Stimulated activated naive CD8-positive, alpha-beta T cell treated with anti-CD3 and anti-CD28 coated beads, Interleukin-15, Interleukin-2, amounts not matched to agents 100 ng/mL and 50 ng/mL, for 24 hours (primary cell): ENCODE measurements at regions not wholly inside any gene's neighbourhood (a gene's known extent, or its start where the extent isn't known, plus 50 kb on each side); places are given as distances from the start of the nearest gene placed in this dataset.
"Not testable (repeated sequence)": the region's sequence is repeated elsewhere in the genome, so short reads cannot be mapped to it uniquely, and the experiment has no call there.

Experiments
- H3K27ac Mint-ChIP-seq: one replicate; pipeline ENCODE4 v1.8.0; 2021; ENCODE audit warnings: mild to moderate bottlenecking, mixed read lengths
- H3K27me3 Mint-ChIP-seq: one replicate; pipeline ENCODE4 v1.8.0; 2021; ENCODE audit warnings: mixed read lengths
- H3K36me3 Mint-ChIP-seq: one replicate; pipeline ENCODE4 v1.8.0; 2021; ENCODE audit warnings: low read depth, mixed read lengths
- H3K4me1 Mint-ChIP-seq: one replicate; pipeline ENCODE4 v1.8.0; 2021; ENCODE audit warnings: low read depth, mixed read lengths
- H3K4me3 Mint-ChIP-seq: one replicate; pipeline ENCODE4 v1.8.0; 2021; ENCODE audit warnings: mild to moderate bottlenecking, mixed read lengths
- H3K9me3 Mint-ChIP-seq: one replicate; pipeline ENCODE4 v1.8.0; 2021; ENCODE audit warnings: mixed read lengths

DNA sequence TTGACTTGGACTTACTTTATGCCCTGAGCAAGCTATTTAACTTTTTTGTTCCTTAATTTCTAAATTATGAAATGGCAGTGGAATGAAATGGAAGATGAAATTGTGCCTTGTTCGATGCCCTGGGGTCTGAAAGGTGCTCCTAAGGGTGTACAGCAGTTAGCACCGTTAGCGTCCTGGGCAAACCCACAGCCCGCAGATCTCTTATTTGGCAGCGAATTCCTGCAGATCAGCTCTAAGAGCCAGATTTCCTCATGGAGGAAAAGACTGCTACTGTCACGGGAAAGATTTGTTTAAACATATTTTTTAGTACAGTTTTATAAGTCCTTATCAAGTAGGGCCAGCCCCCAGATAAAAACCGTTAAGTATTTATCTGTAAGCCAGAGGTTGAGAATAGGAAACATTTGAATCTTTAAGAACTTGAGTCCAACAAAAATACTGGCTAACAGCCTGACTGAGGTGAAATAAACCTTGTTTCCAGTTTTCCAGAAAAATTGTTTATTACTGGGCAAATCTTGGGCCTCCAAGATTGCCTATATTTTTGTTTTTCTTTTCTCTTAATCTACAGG is 216.5 kb upstream of the DMRT1 start:
- Mint-ChIP-seq H3K27me3 (peaks cover 3% of the 10 kb centered on the region), H3K27ac (no peak overlapping the region), H3K9me3 (no peaks in the 10 kb centered on the region), H3K36me3 (no peaks in the 10 kb centered on the region), H3K4me1 (peaks cover 9% of the 10 kb centered on the region), H3K4me3 (no peak overlapping the region)

DNA sequence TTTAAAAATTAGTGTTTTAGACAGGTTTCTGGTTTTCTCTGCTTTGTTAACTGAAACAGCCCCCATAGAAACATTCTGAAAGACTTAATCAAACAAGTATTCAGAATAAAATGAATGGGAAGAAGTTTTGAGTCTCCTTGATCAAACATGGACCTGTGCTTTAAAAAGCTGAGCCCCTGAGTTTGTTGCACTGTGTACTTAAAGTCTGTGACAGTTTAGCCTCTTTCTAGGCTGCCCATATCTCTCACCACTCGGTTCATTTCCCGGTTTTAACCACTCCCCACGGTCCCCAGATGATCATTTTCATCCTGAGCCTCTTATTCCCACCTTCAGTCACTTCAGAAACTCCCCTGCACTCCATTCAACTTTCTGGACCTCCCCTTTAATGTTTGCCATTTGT is 215.9 kb upstream of the DMRT1 start:
- H3K4me3 Mint-ChIP-seq, result no peak overlapping the region

DNA sequence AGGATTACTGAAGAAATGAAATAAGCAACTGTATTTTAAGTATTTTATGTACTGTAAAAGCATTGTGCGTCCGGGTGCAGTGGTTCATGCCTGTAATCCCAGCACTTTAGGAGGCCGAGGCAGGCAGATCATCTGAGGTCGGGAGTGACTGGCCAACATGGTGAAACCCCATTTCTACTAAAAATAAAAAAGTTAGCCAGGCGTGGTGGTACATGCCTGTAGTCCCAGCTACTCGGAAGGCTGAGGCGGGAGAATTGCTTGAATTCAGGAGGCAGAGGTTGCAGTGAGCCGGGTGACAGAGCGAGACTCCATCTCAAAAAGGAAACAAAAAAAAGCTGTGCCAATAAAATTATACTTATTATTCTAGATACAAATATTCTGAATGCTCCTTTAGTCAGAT is 215.4 kb upstream of the DMRT1 start:
- not testable (repeated sequence) for H3K4me1 Mint-ChIP-seq, H3K27ac Mint-ChIP-seq, H3K36me3 Mint-ChIP-seq, H3K27me3 Mint-ChIP-seq, H3K4me3 Mint-ChIP-seq, H3K9me3 Mint-ChIP-seq

More for the DNA sequence above, 215.9 kb upstream of the DMRT1 start:
- Mint-ChIP-seq H3K9me3 (no peaks in the 10 kb centered on the region), H3K27me3 (peaks cover 3% of the 10 kb centered on the region), H3K4me1 (peaks cover 9% of the 10 kb centered on the region), H3K36me3 (no peaks in the 10 kb centered on the region), H3K27ac (no peak overlapping the region)

DNA sequence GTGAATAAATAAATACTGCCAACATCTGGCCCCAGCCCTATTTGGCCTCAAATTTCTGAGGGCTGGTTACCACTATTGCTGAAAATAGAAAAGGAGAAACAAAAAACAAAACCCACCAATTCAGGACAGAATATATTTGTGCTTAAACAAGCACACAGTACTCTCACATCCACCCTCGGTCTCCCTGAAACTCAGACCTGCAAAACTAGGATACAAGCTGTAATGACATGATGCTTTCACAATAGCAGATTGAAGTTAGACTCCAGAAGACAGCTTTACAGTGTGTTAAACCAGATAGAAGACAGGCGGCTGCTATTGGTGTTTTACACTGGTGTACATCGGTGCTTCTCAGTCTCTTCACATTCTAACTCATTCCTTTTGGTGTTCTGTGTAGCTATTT is 214.9 kb upstream of the DMRT1 start:
- H3K27me3 Mint-ChIP-seq, result peaks cover 3% of the 10 kb centered on the region
- peaks cover 14% of the 10 kb centered on the region for H3K4me1 Mint-ChIP-seq
- H3K9me3 Mint-ChIP-seq, result no peaks in the 10 kb centered on the region
- H3K4me3 Mint-ChIP-seq, result no peak overlapping the region
- no peaks in the 10 kb centered on the region for H3K36me3 Mint-ChIP-seq
- H3K27ac Mint-ChIP-seq, result no peak overlapping the region

DNA sequence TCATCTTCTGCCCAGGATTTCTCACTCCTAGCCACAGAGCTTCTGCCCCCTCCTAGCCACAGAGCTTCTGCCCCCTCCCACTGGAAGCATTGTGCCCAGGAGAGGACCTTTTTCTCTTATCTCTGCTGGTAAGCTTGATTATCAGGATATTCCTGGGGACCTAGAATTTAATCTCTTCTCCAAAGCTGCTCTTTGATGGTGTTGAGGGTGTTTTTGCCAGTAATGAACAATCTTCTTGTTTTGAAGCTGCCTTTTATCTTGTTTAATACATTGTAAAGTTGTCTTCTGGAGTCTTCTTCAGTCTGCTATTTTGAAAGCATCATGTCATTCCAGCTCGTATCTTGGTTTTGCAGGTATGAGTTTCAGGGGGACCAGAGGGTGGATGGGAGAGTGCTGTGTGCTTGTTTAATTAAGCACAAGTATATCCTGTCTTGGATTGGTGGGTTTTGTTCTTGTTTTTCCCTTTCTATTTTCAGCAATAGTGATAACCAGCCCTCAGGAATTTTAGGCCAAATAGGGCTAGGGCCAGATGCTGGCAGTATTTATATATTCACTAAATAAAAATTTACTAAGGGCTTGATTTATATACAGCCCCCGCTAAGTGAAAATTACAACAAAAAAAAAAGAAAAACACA is 214.0 kb upstream of the DMRT1 start:
- Mint-ChIP-seq H3K9me3 (no peaks in the 10 kb centered on the region), H3K4me3 (no peak overlapping the region), H3K27ac (no peak overlapping the region), H3K36me3 (no peaks in the 10 kb centered on the region), H3K27me3 (no peaks in the 10 kb centered on the region), H3K4me1 (peaks cover 22% of the 10 kb centered on the region)

DNA sequence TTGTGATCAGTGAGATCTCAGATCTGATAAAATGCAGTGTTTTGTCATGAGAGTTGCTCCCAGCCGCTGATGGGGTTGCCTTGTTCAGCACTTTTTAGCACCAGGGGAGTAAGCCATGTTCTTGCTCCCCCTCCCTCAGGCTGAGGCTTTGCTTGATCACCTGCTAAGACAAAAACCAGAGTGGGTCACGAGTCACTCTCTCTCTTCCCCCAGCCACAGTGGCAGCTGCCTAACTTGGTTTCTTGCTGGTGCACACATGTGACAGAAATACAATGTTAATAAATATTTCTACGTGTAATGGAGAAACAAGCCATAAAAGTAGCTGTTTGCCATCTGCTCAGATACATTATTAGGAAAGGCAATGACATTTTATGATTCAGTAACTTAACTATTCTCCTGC is 212.4 kb upstream of the DMRT1 start:
- Mint-ChIP-seq H3K27me3 (no peaks in the 10 kb centered on the region), H3K36me3 (no peaks in the 10 kb centered on the region), H3K27ac (no peak overlapping the region), H3K4me1 (peaks cover 23% of the 10 kb centered on the region), H3K4me3 (no peak overlapping the region), H3K9me3 (no peaks in the 10 kb centered on the region)

DNA sequence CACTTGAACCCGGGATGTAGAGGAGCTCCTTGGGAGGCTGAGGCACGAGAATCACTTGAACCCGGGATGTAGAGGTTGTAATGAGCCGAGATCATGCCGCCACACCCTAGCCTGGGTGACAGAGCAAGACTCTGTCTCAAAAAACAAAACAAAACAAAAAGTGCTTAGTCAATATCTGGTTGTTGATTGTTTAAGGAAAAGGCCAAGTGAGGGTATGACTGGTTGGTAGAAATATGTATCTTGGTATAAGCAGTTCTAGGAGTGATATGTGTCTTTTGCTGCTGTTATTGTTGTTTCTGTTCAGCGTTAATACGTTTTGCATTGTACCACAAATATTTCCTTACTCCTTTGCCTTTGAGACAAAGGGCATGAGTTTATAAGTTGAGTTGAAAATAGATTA is 210.7 kb upstream of the DMRT1 start:
- Mint-ChIP-seq H3K36me3 (no peaks in the 10 kb centered on the region), H3K4me1 (peaks cover 23% of the 10 kb centered on the region)

DNA sequence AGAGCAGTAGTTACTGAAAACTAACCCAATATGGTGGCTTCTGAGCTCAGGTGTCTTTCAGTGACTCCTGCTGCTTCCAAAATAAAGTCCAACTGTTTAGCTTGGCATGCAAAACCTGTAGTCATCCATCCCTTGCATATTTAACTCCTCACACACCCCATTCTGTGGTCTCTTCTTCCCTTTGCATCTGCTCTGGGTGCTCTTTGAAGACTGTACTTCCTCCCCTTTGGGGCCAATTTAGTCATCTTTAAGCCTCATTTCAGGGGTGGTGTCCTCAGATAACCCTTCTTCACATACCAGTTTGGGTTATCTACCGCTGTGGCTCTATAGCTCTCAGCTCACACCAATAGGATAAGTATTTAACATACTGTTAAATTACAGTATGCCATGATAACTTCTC is 209.9 kb upstream of the DMRT1 start:
- Mint-ChIP-seq H3K27ac (no peak overlapping the region), H3K36me3 (no peaks in the 10 kb centered on the region), H3K4me1 (peaks cover 23% of the 10 kb centered on the region), H3K9me3 (no peaks in the 10 kb centered on the region), H3K4me3 (no peak overlapping the region), H3K27me3 (no peaks in the 10 kb centered on the region)

More for the DNA sequence above, 210.7 kb upstream of the DMRT1 start:
- no peak overlapping the region for H3K4me3 Mint-ChIP-seq
- H3K27me3 Mint-ChIP-seq, result no peaks in the 10 kb centered on the region
- no peak overlapping the region for H3K27ac Mint-ChIP-seq
- H3K9me3 Mint-ChIP-seq, result no peaks in the 10 kb centered on the region

DNA sequence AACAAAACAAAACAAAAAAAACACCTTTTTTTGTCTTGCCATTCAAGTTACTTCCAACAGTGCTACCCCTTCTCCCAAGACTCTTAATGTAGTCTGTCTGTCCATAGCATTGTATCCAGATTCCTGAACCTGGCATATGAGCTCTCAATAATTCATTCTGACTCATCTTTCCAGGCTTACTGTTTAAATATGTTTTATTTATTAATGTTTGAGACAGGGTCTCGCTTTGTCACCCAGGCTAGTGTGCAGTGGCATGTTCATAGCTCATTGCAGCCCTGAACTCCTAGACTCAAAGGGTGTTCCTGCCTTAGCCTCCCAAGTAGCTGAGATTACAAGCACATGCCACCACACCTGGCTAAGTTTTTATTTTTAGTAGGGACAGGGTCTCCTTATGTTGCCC is 208.0 kb upstream of the DMRT1 start:
- Mint-ChIP-seq H3K4me3 (no peak overlapping the region), H3K36me3 (no peaks in the 10 kb centered on the region), H3K9me3 (no peaks in the 10 kb centered on the region), H3K27ac (no peak overlapping the region), H3K4me1 (peaks cover 34% of the 10 kb centered on the region), H3K27me3 (no peaks in the 10 kb centered on the region)

DNA sequence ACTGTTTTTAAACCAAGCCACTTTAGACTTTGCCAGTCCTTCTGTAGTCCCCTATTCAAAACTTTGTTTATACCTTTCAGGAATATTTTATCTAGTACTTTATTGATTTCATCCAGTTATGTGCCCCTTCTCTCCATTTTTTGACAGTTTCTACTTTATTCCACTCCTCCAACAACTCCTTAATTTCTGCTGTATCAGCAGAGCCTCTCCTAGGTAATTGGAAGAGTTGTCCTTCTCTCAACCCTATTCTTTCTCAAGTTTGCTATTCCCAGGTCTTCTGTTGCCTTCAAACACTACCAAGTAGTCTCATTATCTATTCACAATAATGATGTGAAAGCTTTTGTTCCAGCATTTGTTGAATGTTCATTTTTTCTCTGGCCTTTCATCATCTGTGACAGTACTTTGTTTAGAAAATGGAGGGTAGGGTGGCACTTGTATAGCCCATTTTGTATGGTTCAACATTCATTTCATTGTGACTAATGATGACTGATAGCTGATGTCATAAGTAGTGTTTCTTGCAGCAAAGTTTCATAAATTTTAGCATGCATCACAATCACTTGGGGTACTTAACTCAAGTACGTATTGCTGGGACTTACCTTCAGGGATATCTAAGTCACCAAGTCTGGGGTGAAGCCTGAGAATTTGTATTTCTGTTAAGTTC is 204.4 kb upstream of the DMRT1 start:
- H3K27ac Mint-ChIP-seq, result peak overlapping the region; percentile 8
- H3K4me1 Mint-ChIP-seq, result peaks cover 22% of the 10 kb centered on the region
- no peaks in the 10 kb centered on the region for H3K9me3 Mint-ChIP-seq
- no peaks in the 10 kb centered on the region for H3K36me3 Mint-ChIP-seq
- H3K4me3 Mint-ChIP-seq, result no peak overlapping the region
- H3K27me3 Mint-ChIP-seq, result no peaks in the 10 kb centered on the region

DNA sequence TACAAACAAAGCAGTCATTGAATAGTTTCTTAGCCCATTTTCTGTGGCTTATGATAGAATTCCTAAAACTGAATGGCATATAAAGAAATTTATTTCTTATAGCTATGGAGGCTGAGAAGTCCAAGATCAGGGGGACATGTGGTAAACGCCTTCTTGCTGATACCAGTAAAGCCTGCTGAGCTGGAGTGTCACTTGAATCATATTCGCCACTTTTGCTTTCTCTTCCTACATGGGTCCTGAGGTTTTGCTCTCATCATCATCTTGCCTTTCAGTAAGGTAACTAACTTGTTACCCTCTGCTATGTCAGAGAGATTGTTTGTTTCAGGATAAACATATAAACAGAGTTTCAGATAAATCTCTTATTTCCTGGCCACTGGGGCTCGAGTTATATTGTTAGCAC is 203.3 kb upstream of the DMRT1 start:
- Mint-ChIP-seq H3K27ac (no peak overlapping the region), H3K4me1 (peaks cover 23% of the 10 kb centered on the region)

DNA sequence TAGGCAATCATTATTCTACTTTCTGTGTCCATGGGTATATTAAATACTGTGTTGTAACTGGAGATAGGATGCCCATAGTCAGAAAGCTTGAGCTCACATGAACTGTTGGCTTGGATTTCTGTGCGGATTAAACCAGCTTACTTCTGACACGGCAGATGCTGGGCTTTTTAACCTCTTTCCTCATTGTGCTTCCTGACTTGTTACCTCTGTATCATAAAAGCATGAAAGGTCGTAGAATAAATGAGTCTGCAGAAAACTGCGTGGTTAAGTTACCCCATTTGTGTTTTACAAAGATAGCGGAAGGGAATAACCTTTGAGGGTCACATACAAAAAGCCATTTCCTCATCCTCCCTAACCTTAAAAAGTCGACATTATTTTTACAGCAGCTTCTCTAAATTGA is 199.5 kb upstream of the DMRT1 start:
- no peaks in the 10 kb centered on the region for H3K9me3 Mint-ChIP-seq
- no peaks in the 10 kb centered on the region for H3K27me3 Mint-ChIP-seq
- H3K4me1 Mint-ChIP-seq, result peaks cover 24% of the 10 kb centered on the region
- H3K36me3 Mint-ChIP-seq, result no peaks in the 10 kb centered on the region
- peak overlapping the region; percentile 47 for H3K27ac Mint-ChIP-seq
- H3K4me3 Mint-ChIP-seq, result peak overlapping the region; percentile 39

More for the DNA sequence above, 203.3 kb upstream of the DMRT1 start:
- H3K36me3 Mint-ChIP-seq, result no peaks in the 10 kb centered on the region
- H3K27me3 Mint-ChIP-seq, result no peaks in the 10 kb centered on the region
- H3K4me3 Mint-ChIP-seq, result no peak overlapping the region
- H3K9me3 Mint-ChIP-seq, result no peaks in the 10 kb centered on the region

DNA sequence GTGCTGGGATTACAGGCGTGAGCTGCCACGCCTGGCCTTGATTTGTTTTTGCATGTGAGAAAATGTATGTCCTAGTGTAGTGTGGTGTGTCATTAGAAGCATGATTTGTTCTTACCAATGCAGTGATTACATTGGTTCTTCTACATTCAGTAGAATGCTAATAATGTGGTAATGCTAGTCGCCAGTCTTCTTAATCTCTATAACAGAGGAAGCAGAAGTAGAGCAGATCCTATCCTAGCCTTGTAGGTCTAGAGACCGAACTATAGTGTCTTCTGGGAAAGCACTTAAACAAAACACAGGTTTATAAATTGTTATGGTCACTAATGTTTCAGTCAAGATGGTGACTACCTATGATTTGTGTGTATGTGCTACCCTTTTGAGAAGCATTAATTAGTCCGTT is 197.5 kb upstream of the DMRT1 start:
- Mint-ChIP-seq H3K27ac (no peak overlapping the region), H3K4me1 (peaks cover 15% of the 10 kb centered on the region), H3K27me3 (no peaks in the 10 kb centered on the region), H3K9me3 (no peaks in the 10 kb centered on the region), H3K4me3 (no peak overlapping the region), H3K36me3 (no peaks in the 10 kb centered on the region)

DNA sequence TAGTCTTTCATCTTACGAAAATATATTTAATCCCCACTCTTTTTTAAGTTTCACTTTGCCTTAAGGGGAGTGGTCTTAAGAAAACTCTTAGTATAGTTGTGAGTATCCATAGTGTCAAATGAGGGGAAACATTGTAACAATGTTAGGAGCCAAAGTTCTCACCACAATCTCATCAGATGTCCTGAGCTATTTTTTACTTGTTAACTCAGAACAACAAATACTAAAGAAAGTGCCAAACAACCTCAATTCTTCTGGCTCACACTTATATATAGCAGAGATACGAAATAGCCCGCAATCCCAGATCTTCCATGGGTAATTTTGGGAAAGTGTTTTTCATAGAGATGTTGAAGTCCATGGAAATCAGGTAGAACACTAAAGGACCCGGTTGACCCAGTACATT is 194.0 kb upstream of the DMRT1 start:
- Mint-ChIP-seq H3K9me3 (no peaks in the 10 kb centered on the region), H3K4me1 (peaks cover 31% of the 10 kb centered on the region), H3K4me3 (no peak overlapping the region), H3K27ac (no peak overlapping the region), H3K36me3 (no peaks in the 10 kb centered on the region), H3K27me3 (no peaks in the 10 kb centered on the region)

DNA sequence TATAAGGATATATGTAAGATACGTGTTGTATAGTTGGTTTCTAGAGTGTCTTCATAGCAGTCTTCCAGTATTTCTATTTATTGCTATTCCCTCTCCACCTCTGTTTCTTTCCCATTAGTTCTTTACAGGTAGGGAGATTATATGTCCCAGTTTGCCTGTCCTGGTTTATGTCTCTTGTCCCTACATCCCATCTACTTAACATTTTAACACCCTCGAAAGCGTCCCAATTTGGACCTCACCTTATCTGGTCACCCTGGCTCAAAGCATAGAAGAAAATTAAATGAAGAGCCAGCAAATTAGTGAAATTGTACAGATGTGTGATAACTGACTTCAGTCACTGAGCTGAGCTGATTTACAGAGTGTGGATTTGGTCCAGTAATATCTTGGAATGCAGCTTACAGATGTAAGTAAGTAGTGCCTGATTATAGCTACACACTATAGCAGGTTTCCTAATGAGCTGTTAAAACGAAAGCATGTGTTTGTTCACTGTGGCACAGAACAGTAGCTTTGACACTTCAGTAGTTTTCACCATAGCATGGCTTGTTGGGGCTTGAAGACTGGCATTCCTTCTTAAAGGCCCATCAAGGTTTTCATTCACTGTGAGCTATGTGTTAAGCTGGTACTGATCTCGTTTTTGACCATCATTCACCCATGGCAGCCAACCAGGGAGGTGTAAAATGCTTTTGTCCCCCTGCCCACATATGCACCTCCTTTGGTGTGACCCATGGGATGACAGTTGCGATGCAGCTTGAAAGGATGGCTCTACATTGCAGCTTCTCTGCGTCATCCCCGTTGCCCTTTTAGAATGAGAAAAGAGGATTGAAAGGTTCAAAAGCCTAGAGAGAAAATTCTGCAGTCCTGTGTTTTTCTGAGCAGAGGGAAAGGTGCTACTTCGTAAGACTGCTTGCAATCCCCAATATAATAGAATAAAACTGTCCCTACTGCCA is 192.1 kb upstream of the DMRT1 start:
- Mint-ChIP-seq H3K27ac (no peak overlapping the region), H3K36me3 (no peaks in the 10 kb centered on the region), H3K27me3 (no peaks in the 10 kb centered on the region), H3K4me1 (peaks cover 43% of the 10 kb centered on the region), H3K4me3 (peak overlapping the region; percentile 75), H3K9me3 (no peaks in the 10 kb centered on the region)
